H7 (cell line): ENCODE measurements at regions not wholly inside any gene's neighbourhood (a gene's known extent, or its start where the extent isn't known, plus 50 kb on each side); places are given as distances from the start of the nearest gene placed in this dataset.

ENCODE experiments used
- DNase-seq: peaks from one replicate; pipeline ENCODE4 v3.0.0; 2012
- H3K27me3 ChIP-seq: 2 replicates; pipeline ENCODE4 v1.6.0; 2011; ENCODE audit warnings: mild to moderate bottlenecking, low read length; ENCODE audit not compliant: control insufficient read depth, insufficient read depth
- H3K36me3 ChIP-seq: replicated peaks from 2 replicates; pipeline ENCODE4 v1.5.1; 2011; ENCODE audit warnings: low read length; ENCODE audit not compliant: control insufficient read depth, insufficient read depth
- H3K4me3 ChIP-seq: 2 replicates; pipeline ENCODE4 v1.5.1; 2011; ENCODE audit warnings: low read depth, mild to moderate bottlenecking, control low read depth, low read length, moderate library complexity; ENCODE audit not compliant: insufficient read depth

GRCh38 chr18:25962919-25963318 is 127.5 kb downstream of the SS18 start:
- Histone ChIP-seq H3K36me3 (no peaks in the 10 kb centered on the region), H3K27me3 (no peaks in the 10 kb centered on the region), H3K4me3 (no peak overlapping the region)
- DNase-seq: no peak

GRCh38 chr18:25962176-25962575 is 128.2 kb downstream of the SS18 start:
- Histone ChIP-seq H3K36me3 (no peaks in the 10 kb centered on the region), H3K27me3 (no peaks in the 10 kb centered on the region), H3K4me3 (no peak overlapping the region)
- DNase-seq: no peak

- no peak overlapping the region for H3K4me3 ChIP-seq
- no peak for DNase-seq
Observed at GRCh38 chr18:25957017-25957416, 133.4 kb downstream of the SS18 start.

DNA sequence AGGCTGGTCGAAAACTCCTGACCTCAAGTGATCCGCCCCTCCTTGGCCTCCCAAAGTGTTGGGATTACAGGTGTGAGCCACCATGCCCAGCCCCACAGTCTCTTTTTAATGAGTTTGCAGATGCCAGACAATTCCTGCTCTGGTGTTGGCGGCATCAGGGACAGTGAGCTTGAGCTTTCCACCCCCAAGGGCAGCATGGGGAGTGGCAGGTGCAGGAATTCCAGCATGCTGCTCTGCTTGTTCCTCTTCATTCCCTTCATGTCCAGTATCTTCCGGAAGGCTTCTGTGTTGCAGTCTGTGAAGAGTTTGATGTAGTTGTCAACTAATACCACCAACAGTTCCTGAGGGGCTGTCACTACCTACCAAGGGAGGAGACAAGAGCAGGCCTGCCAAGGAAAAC is 137.3 kb downstream of the SS18 start:
- DNase-seq: no peak
- Histone ChIP-seq H3K27me3 (no peaks in the 10 kb centered on the region), H3K36me3 (no peaks in the 10 kb centered on the region), H3K4me3 (no peak overlapping the region)

More at GRCh38 chr18:25957017-25957416, 133.4 kb downstream of the SS18 start:
- Histone ChIP-seq H3K27me3 (no peaks in the 10 kb centered on the region), H3K36me3 (no peaks in the 10 kb centered on the region)

- no peaks in the 10 kb centered on the region for H3K36me3 ChIP-seq
- no peak for DNase-seq
- no peaks in the 10 kb centered on the region for H3K27me3 ChIP-seq
- no peak overlapping the region for H3K4me3 ChIP-seq
Observed at GRCh38 chr18:25950321-25950720, 140.1 kb downstream of the SS18 start.

GRCh38 chr18:25946540-25946939 is 143.9 kb downstream of the SS18 start:
- Histone ChIP-seq H3K4me3 (no peak overlapping the region), H3K27me3 (no peaks in the 10 kb centered on the region), H3K36me3 (no peaks in the 10 kb centered on the region)
- DNase-seq: no peak

DNA sequence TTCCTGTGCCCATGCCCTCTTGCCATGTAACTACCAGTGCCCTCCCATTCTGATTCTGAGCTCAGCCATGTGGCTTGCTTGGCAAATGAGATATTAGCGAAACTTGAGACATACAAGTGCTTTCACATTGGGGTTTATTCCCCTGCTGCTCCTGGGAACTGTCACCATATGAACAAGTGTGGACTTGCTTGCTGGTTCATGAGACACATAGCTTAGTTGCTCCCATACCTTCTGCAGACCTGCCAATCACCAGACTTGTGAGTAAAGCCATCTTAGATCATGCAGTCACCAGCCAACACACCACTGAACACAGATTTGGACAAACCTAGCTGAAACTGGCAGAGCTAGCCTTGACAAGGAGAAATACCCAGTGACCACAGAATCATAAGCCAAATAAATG is 155.1 kb downstream of the SS18 start:
- Histone ChIP-seq H3K36me3 (no peaks in the 10 kb centered on the region), H3K27me3 (no peaks in the 10 kb centered on the region), H3K4me3 (no peak overlapping the region)
- no peak for DNase-seq

- DNase-seq: no peak
- H3K27me3 ChIP-seq: no peaks in the 10 kb centered on the region
- H3K36me3 ChIP-seq: no peaks in the 10 kb centered on the region
- no peak overlapping the region for H3K4me3 ChIP-seq
Observed at GRCh38 chr18:25931126-25931525, 159.3 kb downstream of the SS18 start.

DNA sequence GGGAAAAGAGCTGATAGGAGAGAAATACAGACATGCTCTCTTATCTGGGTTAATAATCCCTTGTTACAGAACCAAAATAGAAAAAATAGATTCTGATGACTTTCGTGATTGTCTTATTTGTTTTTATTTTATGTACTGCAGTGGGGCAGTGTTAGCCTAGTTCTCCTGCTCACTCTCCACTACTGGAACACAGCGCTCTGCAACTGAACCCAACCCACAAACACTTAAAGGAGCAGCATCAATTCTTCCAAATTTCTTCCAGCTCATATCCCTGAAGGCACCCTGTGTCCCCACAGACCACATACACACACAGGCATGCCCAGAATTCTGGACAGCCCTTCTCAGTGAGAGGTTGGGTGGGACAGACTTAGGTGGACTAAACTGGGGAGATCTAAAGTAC is 160.6 kb downstream of the SS18 start:
- H3K36me3 ChIP-seq: no peaks in the 10 kb centered on the region
- no peaks in the 10 kb centered on the region for H3K27me3 ChIP-seq
- DNase-seq: no peak
- H3K4me3 ChIP-seq: no peak overlapping the region

DNA sequence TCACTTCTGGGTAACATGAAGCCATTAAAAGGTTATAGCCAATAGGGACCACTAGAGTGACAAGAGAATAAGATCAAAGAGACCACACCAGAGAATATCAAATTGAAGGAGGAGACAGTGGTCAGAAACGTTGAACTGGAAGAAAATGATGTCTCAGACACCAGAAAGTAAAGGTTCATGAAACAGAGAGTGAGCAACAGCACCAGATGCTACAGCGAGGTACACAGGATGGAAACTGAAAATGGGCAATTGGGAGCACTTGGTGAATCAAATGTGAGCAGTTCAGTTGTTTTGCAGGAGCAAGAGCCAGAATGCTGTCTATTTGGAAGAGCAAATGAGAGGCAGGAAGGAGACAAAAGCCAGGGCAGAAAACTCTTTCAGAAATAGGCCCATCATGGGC is 162.6 kb downstream of the SS18 start:
- H3K4me3 ChIP-seq: no peak overlapping the region
- no peak for DNase-seq
- H3K36me3 ChIP-seq: no peaks in the 10 kb centered on the region
- no peaks in the 10 kb centered on the region for H3K27me3 ChIP-seq

DNA sequence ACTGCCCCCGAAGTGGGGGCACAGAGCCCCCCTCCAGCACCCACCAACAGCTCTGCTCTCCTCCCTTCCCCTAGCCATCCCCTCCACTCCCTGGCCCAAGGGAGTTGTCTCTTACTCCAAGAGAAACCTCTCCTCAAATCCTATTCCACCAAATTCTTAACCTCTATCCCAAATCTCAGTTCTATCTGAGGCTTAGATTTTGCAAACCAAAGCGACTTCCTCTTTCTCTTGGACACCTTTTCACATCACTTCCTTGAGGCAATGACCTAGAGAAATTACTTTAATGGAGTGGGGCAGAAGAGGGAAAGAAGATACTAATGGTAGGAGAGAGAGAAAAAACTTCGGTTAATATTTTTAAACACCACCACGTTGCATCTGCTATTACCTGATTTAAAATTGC is 167.2 kb downstream of the SS18 start:
- H3K27me3 ChIP-seq: no peaks in the 10 kb centered on the region
- no peak overlapping the region for H3K4me3 ChIP-seq
- no peak for DNase-seq

DNA sequence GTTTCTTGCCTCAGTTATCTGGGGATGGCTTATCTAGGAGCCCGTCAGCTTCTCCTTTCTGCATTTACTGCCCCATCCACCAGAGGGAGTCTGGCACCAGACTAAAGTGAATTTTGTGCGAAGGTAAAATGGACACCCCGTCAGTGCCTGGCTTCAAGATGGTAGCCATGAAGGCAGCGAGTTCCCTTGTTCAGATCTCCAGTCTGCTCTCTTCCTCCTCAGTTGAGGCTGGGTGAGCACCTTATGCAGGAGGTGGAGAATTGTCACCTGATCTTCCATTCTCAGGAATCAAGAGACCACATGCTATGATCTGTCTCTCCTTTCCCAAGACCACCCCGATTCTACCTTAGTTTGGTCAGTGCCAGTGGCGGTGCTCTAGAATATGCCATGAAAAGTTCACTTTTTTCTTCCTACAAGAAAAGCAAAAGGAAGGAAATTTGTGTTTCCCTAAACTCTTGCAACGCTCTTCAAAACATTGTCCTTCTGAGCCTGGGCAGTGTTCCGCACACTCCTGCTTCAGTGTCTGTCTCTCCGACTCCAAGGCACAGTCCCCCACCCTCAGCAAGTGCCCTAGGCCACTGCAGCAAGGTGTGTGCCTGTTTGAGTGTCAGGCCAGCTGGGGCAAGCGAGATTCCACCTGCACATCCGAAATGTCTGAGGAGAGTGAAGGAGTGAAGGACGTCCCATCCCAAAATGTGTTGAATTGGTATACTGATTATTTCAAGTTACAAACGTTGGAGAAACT is 168.6 kb downstream of the SS18 start:
- DNase-seq: peak; percentile 52
- Histone ChIP-seq H3K4me3 (no peak overlapping the region), H3K36me3 (no peaks in the 10 kb centered on the region), H3K27me3 (no peaks in the 10 kb centered on the region)

More for the DNA sequence above, 167.2 kb downstream of the SS18 start:
- H3K36me3 ChIP-seq: no peaks in the 10 kb centered on the region

DNA sequence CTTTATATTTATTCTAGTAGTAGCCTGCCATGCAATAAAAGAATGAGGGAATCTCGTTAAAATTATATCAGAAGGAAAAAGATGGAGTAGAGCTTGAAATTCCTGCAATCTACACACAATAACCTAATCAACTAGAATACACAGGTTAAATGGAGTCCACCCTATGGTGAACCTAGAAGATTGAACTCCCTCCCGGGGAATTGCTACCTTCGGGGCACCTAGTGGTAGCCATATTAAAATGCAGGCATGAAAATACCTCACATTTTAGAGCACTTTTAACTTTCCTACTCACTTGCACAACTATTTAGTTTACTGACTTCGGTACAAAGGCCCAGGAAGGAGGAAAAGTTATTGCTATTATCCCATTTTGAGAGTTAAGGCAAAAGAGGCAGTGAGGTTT is 174.5 kb downstream of the SS18 start:
- no peaks in the 10 kb centered on the region for H3K36me3 ChIP-seq
- no peaks in the 10 kb centered on the region for H3K27me3 ChIP-seq
- DNase-seq: peak; percentile 27
- no peak overlapping the region for H3K4me3 ChIP-seq

DNA sequence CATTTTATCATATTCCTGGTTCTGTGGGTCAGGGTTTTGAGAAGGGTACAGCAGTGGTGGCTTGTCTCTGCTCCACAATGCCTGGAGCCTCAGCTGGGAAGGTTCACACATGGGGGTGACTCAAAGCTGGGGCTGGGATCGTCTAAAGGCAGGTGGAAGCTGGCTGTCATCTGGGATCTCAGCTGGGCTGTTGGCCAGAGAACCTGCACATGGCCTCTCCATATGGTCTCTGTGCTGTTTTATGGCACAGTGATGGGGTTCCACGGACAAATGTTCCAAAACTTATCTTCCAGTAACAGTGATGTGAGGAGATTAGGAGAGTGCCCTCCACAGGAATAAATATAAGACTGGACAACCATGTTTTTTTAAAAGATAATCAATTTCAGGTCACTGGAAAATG is 191.4 kb downstream of the SS18 start:
- Histone ChIP-seq H3K4me3 (no peak overlapping the region), H3K27me3 (no peaks in the 10 kb centered on the region)
- DNase-seq: no peak

DNA sequence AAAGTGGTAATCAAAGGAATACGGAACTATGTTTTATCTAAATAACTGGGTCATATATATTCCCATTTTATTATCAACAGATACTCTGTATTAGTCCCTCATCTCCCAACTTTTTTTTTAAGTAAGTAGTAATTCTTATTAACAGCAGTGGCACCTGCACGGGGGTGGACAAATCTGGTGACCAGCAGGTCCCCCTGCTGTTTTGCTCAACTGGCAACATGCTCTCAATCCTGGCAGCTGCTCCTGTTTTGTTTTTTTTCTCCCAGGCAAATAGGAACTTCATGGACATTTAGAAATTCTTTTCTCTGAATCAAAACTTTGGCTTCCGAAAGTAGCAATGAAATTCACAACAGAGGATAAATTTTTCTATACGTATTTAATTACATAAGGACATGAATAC is 193.5 kb downstream of the SS18 start:
- H3K4me3 ChIP-seq: no peak overlapping the region
- no peak for DNase-seq
- no peaks in the 10 kb centered on the region for H3K36me3 ChIP-seq
- H3K27me3 ChIP-seq: no peaks in the 10 kb centered on the region

More for the DNA sequence above, 191.4 kb downstream of the SS18 start:
- H3K36me3 ChIP-seq: no peaks in the 10 kb centered on the region
